ENCODE measurements at regions not wholly inside any gene's neighbourhood (a gene's known extent, or its start where the extent isn't known, plus 50 kb on each side); places are given as distances from the start of the nearest gene placed in this dataset.
"Not testable (repeated sequence)": the region's sequence is repeated elsewhere in the genome, so short reads cannot be mapped to it uniquely, and the experiment has no call there.

GRCh38 chr7:32224276-32224675 lies 154.1 kb upstream of the PDE1C start:
- no peak for TF ChIP-seq CTCF (IDR thresholded peaks at IDR 0.05; ENCODE audit: unreplicated experiment in 3 of 3)
- Mint-ChIP-seq H3K9me3 (peaks cover 2% of the 10 kb centered on the region), H3K4me3 (no peak overlapping the region), H3K27ac (no peak overlapping the region), H3K4me1 (no peaks in the 10 kb centered on the region), H3K27me3 (ENCODE audit: low read depth) (peaks cover 54% of the 10 kb centered on the region), H3K36me3 (ENCODE audit: low read depth) (no peaks in the 10 kb centered on the region)

- no peaks in the 10 kb centered on the region for H3K36me3 Mint-ChIP-seq (ENCODE audit: low read depth)
- H3K9me3 Mint-ChIP-seq, result peaks cover 2% of the 10 kb centered on the region
- H3K4me1 Mint-ChIP-seq, result no peaks in the 10 kb centered on the region
- H3K27ac Mint-ChIP-seq, result no peak overlapping the region
- no peak overlapping the region for H3K4me3 Mint-ChIP-seq
- H3K27me3 Mint-ChIP-seq (ENCODE audit: low read depth), result peaks cover 50% of the 10 kb centered on the region
- no peak for TF ChIP-seq CTCF (IDR thresholded peaks at IDR 0.05; ENCODE audit: unreplicated experiment in 3 of 3)
Measured at GRCh38 chr7:32223721-32224120, 153.5 kb upstream of the PDE1C start.

- peaks cover 46% of the 10 kb centered on the region for H3K27me3 Mint-ChIP-seq (ENCODE audit: low read depth)
- no peak for TF ChIP-seq CTCF (IDR thresholded peaks at IDR 0.05; ENCODE audit: unreplicated experiment in 3 of 3)
- H3K4me3 Mint-ChIP-seq, result no peak overlapping the region
- H3K4me1 Mint-ChIP-seq, result no peaks in the 10 kb centered on the region
- no peaks in the 10 kb centered on the region for H3K36me3 Mint-ChIP-seq (ENCODE audit: low read depth)
- peaks cover 2% of the 10 kb centered on the region for H3K9me3 Mint-ChIP-seq
- H3K27ac Mint-ChIP-seq, result no peak overlapping the region
Measured at GRCh38 chr7:32223071-32223650, 153.0 kb upstream of the PDE1C start.

- Mint-ChIP-seq H3K27me3 (ENCODE audit: low read depth) (peaks cover 43% of the 10 kb centered on the region), H3K4me3 (no peak overlapping the region), H3K36me3 (ENCODE audit: low read depth) (no peaks in the 10 kb centered on the region), H3K4me1 (no peaks in the 10 kb centered on the region), H3K27ac (no peak overlapping the region), H3K9me3 (no peaks in the 10 kb centered on the region)
- no peak for TF ChIP-seq CTCF (IDR thresholded peaks at IDR 0.05; ENCODE audit: unreplicated experiment in 3 of 3)
Measured at GRCh38 chr7:32222251-32222900, 152.2 kb upstream of the PDE1C start.

- Mint-ChIP-seq H3K36me3 (ENCODE audit: low read depth) (no peaks in the 10 kb centered on the region), H3K4me3 (no peak overlapping the region), H3K27me3 (ENCODE audit: low read depth) (peaks cover 42% of the 10 kb centered on the region), H3K4me1 (no peaks in the 10 kb centered on the region), H3K9me3 (no peaks in the 10 kb centered on the region), H3K27ac (no peak overlapping the region)
- no peak for TF ChIP-seq CTCF (IDR thresholded peaks at IDR 0.05; ENCODE audit: unreplicated experiment in 3 of 3)
Measured at GRCh38 chr7:32221736-32222135, 151.5 kb upstream of the PDE1C start.

- Mint-ChIP-seq H3K36me3 (ENCODE audit: low read depth) (no peaks in the 10 kb centered on the region), H3K4me1 (no peaks in the 10 kb centered on the region), H3K9me3 (no peaks in the 10 kb centered on the region), H3K27ac (no peak overlapping the region), H3K4me3 (no peak overlapping the region), H3K27me3 (ENCODE audit: low read depth) (peaks cover 46% of the 10 kb centered on the region)
- TF ChIP-seq CTCF (IDR thresholded peaks at IDR 0.05; ENCODE audit: unreplicated experiment in 3 of 3), result no peak
Measured at GRCh38 chr7:32221056-32221455, 150.8 kb upstream of the PDE1C start.

GRCh38 chr7:32219831-32220230 lies 149.6 kb upstream of the PDE1C start:
- H3K4me3 Mint-ChIP-seq; H3K36me3 Mint-ChIP-seq (ENCODE audit: low read depth); H3K27ac Mint-ChIP-seq; H3K4me1 Mint-ChIP-seq; H3K9me3 Mint-ChIP-seq: not testable (repeated sequence)
- H3K27me3 Mint-ChIP-seq (ENCODE audit: low read depth), result peaks cover 43% of the 10 kb centered on the region

Measured in nephron (organoid).